DOHH2 (cell line): ENCODE measurements at regions not wholly inside any gene's neighbourhood (a gene's known extent, or its start where the extent isn't known, plus 50 kb on each side); places are given as distances from the start of the nearest gene placed in this dataset.
"Not testable (repeated sequence)": the region's sequence is repeated elsewhere in the genome, so short reads cannot be mapped to it uniquely, and the experiment has no call there.

ENCODE experiments used
- H3F3A ChIP-seq: fragments of 200-600 bp; sonication (generic), shearing (Covaris generic); 2 replicates; pipeline ENCODE4 v1.6.0; 2016; ENCODE audit warnings: antibody characterized with exemption, mild to moderate bottlenecking; ENCODE audit not compliant: control insufficient read depth, insufficient read depth
- H3K27ac ChIP-seq: fragments of 200-600 bp; sonication (generic); 2 replicates; pipeline ENCODE4 v1.5.1; 2014; ENCODE audit warnings: low read depth, mild to moderate bottlenecking, low read length, moderate library complexity
- H3K27me3 ChIP-seq: fragments of 200-600 bp; sonication (generic); 2 replicates; pipeline ENCODE4 v1.6.1; 2014; ENCODE audit warnings: mild to moderate bottlenecking, low read length, mixed read lengths; ENCODE audit not compliant: control insufficient read depth
- H3K36me3 ChIP-seq: fragments of 200-600 bp; sonication (generic); 2 replicates; pipeline ENCODE4 v1.6.1; 2014; ENCODE audit warnings: mild to moderate bottlenecking, low read length, moderate library complexity, mixed read lengths; ENCODE audit not compliant: control insufficient read depth
- H3K4me1 ChIP-seq: fragments of 200-600 bp; sonication (generic); 2 replicates; pipeline ENCODE4 v1.6.1; 2014; ENCODE audit warnings: mild to moderate bottlenecking, low read length, mixed read lengths; ENCODE audit not compliant: control insufficient read depth
- H3K4me2 ChIP-seq: fragments of 200-600 bp; sonication (generic); 2 replicates; pipeline ENCODE4 v1.6.0; 2014; ENCODE audit warnings: mild to moderate bottlenecking, low read length, moderate library complexity
- H3K4me3 ChIP-seq: fragments of 200-600 bp; sonication (generic); 2 replicates; pipeline ENCODE4 v1.5.1; 2014; ENCODE audit warnings: mild to moderate bottlenecking, low read length, mixed read lengths
- H3K79me2 ChIP-seq: fragments of 200-600 bp; sonication (generic); 2 replicates; pipeline ENCODE4 v1.6.1; 2014; ENCODE audit warnings: mild to moderate bottlenecking, low read length, mixed read lengths; ENCODE audit not compliant: control insufficient read depth
- H3K9me2 ChIP-seq: fragments of 200-600 bp; sonication (generic); replicated peaks from 2 replicates; pipeline ENCODE4 v1.6.1; 2014; ENCODE audit warnings: mild to moderate bottlenecking, low read length, mixed read lengths; ENCODE audit not compliant: control insufficient read depth
- H3K9me3 ChIP-seq: fragments of 200-600 bp; sonication (generic); 2 replicates; pipeline ENCODE4 v1.6.1; 2014; ENCODE audit warnings: antibody characterized with exemption, low read length, mixed read lengths; ENCODE audit not compliant: control insufficient read depth, insufficient read depth
- H4K20me1 ChIP-seq: fragments of 200-600 bp; sonication (generic); 2 replicates; pipeline ENCODE4 v1.6.0; 2014; ENCODE audit warnings: low read depth, mild to moderate bottlenecking, antibody characterized with exemption, low read length, moderate library complexity; ENCODE audit not compliant: control insufficient read depth, insufficient read depth
- CTCF ChIP-seq: fragments of 200-600 bp; sonication (generic); IDR thresholded peaks from one replicate; pipeline ENCODE4 v1.5.1; 2014; ENCODE audit warnings: antibody characterized with exemption, mild to moderate bottlenecking, low read depth, low read length; ENCODE audit not compliant: poor library complexity, severe bottlenecking
- EZH2phosphoT487 ChIP-seq: fragments of 200-600 bp; sonication (generic); IDR thresholded peaks from 2 replicates; pipeline ENCODE4 v1.6.1; 2017; ENCODE audit warnings: borderline replicate concordance, mild to moderate bottlenecking, antibody characterized with exemption, low read length, moderate library complexity, mixed read lengths

DNA sequence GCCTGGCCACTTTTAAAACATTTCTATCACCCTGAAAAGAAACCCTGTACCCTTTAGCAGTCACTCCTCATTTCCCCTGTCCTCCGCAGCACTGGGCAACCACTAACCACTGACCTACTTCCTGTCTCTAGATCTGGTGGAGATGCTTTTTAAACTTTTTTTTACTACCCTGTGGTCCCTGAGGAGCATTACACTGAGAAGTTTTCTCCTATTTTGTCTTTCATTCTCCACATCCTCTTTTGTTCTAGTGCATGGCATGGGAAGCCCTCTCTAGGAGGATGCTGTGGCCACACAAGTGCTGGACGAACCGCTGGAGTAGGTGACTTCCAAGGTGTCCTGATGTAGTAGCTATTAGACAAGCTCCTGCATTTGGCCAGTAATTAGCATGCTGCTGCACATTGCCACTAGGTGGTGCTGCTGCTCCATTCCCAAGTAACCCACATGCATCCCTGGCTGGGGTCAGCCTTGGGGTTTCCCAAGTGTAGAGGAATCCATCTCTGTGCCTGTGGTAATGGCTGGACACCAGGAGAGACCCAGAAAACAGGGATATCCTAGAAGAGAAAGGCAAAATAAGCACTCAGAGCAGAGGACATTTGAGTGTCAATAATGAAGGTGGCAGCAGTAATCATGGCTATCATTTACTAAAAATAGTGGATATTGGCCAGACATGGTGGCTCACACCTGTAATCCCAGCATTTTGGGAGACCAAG is 143.8 kb upstream of the CRHR1 start:
- Histone ChIP-seq H3F3A (no peaks in the 10 kb centered on the region), H3K4me2 (no peak overlapping the region), H3K9me2 (no peaks in the 10 kb centered on the region), H3K27me3 (peaks cover 7% of the 10 kb centered on the region), H3K9me3 (no peaks in the 10 kb centered on the region), H4K20me1 (no peaks in the 10 kb centered on the region), H3K4me3 (no peak overlapping the region), H3K27ac (no peak overlapping the region), H3K79me2 (no peaks in the 10 kb centered on the region), H3K4me1 (0 out of 2 replicates have a peak, but pooled peaks cover 3% of the 10 kb centered on the region), H3K36me3 (peaks cover 13% of the 10 kb centered on the region)
- TF ChIP-seq CTCF = peak; percentile 98
- TF ChIP-seq EZH2phosphoT487 = no peak

DNA sequence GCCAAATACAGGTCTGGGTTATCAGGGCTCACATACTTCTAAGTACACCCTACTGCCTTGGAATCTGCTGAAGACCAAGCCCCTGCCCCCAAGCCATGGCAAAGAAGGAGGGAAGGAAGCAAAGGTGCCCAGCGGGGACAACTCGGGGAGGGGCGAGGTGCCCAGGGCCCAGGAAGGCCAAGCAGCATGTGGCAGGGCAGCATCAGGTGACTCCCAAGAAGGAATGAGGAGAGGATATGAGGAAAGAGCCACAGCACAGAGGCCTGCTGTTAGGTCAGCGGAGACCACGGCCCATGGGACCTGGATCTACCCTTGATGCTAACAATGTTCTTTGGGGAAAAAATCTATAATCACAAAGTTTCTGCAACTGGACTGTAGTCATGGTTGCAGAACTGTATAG is 142.6 kb upstream of the CRHR1 start:
- no peak overlapping the region for H3K4me3 ChIP-seq
- no peak overlapping the region for H3K27ac ChIP-seq
- TF ChIP-seq EZH2phosphoT487 (no peak), CTCF (no peak)

DNA sequence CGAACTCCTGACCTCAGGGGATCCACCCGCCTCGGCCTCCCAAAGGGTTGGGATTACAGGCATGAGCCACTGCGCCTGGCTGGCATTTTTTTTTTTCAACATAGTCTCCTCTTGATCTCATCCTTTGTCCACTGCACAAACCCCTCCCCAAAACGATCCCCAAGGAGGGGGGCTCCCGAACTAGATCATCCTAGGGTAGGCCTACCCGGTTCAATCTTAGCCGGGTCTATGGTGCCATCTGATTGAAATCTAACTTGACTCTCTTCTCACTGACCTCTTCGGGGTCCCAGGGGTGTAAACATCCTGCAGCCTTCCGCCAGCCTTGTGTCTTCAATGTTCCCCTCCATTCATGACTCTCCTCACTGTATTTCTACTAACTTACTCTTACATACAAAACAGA is 140.5 kb upstream of the CRHR1 start:
- Histone ChIP-seq H3K27ac (no peak overlapping the region), H3K4me3 (no peak overlapping the region), H3K4me2 (no peak overlapping the region), H3K79me2 (no peaks in the 10 kb centered on the region), H4K20me1 (no peaks in the 10 kb centered on the region), H3K9me3 (no peaks in the 10 kb centered on the region), H3K9me2 (no peaks in the 10 kb centered on the region), H3K4me1 (0 out of 2 replicates have a peak, but pooled peaks cover 3% of the 10 kb centered on the region), H3K36me3 (no peaks in the 10 kb centered on the region; the same call in 1 of the 2 replicates), H3K27me3 (peaks cover 24% of the 10 kb centered on the region), H3F3A (no peaks in the 10 kb centered on the region)
- TF ChIP-seq EZH2phosphoT487 (no peak), CTCF (no peak)

More for the DNA sequence above, 142.6 kb upstream of the CRHR1 start:
- peaks cover 3% of the 10 kb centered on the region for H3K36me3 ChIP-seq
- no peak overlapping the region for H3K4me2 ChIP-seq
- H3K9me2 ChIP-seq = no peaks in the 10 kb centered on the region
- no peaks in the 10 kb centered on the region for H4K20me1 ChIP-seq
- no peaks in the 10 kb centered on the region for H3F3A ChIP-seq
- no peaks in the 10 kb centered on the region for H3K9me3 ChIP-seq
- H3K79me2 ChIP-seq = no peaks in the 10 kb centered on the region
- peaks cover 16% of the 10 kb centered on the region for H3K27me3 ChIP-seq
- H3K4me1 ChIP-seq = 0 out of 2 replicates have a peak, but pooled peaks cover 3% of the 10 kb centered on the region

- not testable (repeated sequence) for H3K4me3 ChIP-seq, H3K4me2 ChIP-seq, H3K9me3 ChIP-seq, H3F3A ChIP-seq, H3K36me3 ChIP-seq, H3K27ac ChIP-seq, H3K4me1 ChIP-seq, H3K79me2 ChIP-seq, H4K20me1 ChIP-seq, H3K9me2 ChIP-seq
- peaks cover 24% of the 10 kb centered on the region for H3K27me3 ChIP-seq
Observed at GRCh38 chr17:45644637-45645036, 139.5 kb upstream of the CRHR1 start.
